ENCODE measurements at regions not wholly inside any gene's neighbourhood (a gene's known extent, or its start where the extent isn't known, plus 50 kb on each side); places are given as distances from the start of the nearest gene placed in this dataset.

DNA sequence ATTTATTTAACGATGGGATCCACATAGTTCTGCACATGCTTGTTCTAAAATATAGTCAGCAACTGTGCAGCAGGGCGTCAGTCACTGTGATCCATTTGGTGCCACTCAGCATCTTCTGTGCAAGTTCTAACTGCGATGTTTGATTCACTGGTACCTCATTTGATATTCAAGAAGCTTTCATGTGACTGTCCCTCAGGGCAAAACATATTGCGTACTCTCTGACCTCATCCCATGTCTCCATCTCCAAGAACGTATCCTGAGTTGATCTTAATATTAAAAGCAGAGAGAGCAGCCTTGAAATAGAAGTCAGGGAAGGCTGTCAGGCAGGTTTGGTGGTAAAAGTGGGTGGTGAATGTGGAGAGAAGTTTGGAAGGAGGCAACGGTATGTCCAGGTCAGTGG is 116.5 kb upstream of the ATP10B start:
- Histone ChIP-seq H3K4ac (ENCODE audit: low read length) (no peak overlapping the region), H4K8ac (ENCODE audit: low read depth, low read length) (no peak overlapping the region), H2BK12ac (ENCODE audit: low read length) (no peak overlapping the region), H3K4me2 (ENCODE audit: insufficient read depth, low read length, poor library complexity, severe bottlenecking) (no peak overlapping the region), H3K23ac (ENCODE audit: low read depth, low read length, poor library complexity) (no peak overlapping the region), H2BK120ac (ENCODE audit: low read depth, low read length) (no peak overlapping the region), H3K4me3 (ENCODE audit: low read length in 2 of 2) (no peak overlapping the region), H4K91ac (ENCODE audit: low read depth, low read length, poor library complexity) (no peak overlapping the region), H3K14ac (ENCODE audit: low read length) (no peak overlapping the region), H3K27me3 (ENCODE audit: control insufficient read depth in 3 of 3, insufficient read depth in 3 of 3, low read depth in 1 of 3, low read length in 3 of 3) (no peaks in the 10 kb centered on the region), H3K4me1 (ENCODE audit: control insufficient read depth in 2 of 2, insufficient read depth in 1 of 2, low read depth in 1 of 2, low read length in 2 of 2) (no peaks in the 10 kb centered on the region), H3K79me1 (ENCODE audit: low read depth, low read length) (no peaks in the 10 kb centered on the region), H2AK5ac (ENCODE audit: low read depth, low read length) (no peak overlapping the region), H3K9me3 (replicated peaks in 1 of 2; ENCODE audit: control insufficient read depth in 2 of 2, insufficient read depth in 1 of 2, low read depth in 1 of 2, low read length in 2 of 2) (no peaks in the 10 kb centered on the region), H3K36me3 (replicated peaks in 1 of 2; ENCODE audit: control insufficient read depth in 2 of 2, insufficient read depth in 2 of 2, low read length in 2 of 2) (no peaks in the 10 kb centered on the region), H3K9ac (ENCODE audit: low read depth, low read length, poor library complexity) (no peak overlapping the region), H3K27ac (replicated peaks; ENCODE audit: low read length) (no peak overlapping the region), H2BK15ac (ENCODE audit: low read length) (no peak overlapping the region), H3K18ac (ENCODE audit: low read length) (no peak overlapping the region), H2AFZ (ENCODE audit: low read length) (no peak overlapping the region), H2BK5ac (ENCODE audit: low read length) (no peak overlapping the region)
- DNase-seq (ENCODE audit: low spot score), result no peak
- no CpG with 5 or more reads among the region's 6 CpGs for WGBS, 2 donors (ENCODE audit: extremely low coverage in 2 of 2, insufficient read length in 2 of 2, insufficient replicate concordance in 1 of 2)

DNA sequence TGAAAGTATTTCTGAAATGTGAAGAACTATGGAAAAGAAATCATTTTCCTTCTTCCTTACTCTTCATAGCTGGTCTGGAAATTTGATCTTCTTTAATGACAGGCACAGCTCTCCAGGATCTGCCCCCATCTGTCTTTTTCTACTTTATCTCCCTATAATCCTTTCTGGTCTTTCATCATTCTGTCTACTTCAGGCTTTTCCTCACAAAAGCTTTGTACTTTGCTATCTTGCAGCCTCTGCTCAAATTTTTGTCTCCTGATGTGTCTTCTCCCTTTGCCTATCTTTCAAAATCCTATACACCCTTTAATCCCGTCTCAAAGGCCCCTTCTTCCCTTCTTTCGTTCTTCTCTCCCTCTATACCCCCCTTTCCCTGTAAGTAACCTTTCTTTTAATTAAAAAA is 114.9 kb upstream of the ATP10B start:
- H2BK12ac ChIP-seq (ENCODE audit: low read length), result no peak overlapping the region
- H3K36me3 ChIP-seq (replicated peaks in 1 of 2; ENCODE audit: control insufficient read depth in 2 of 2, insufficient read depth in 2 of 2, low read length in 2 of 2), result no peaks in the 10 kb centered on the region
- no peak for DNase-seq (ENCODE audit: low spot score)
- no peak overlapping the region for H2BK120ac ChIP-seq (ENCODE audit: low read depth, low read length)
- H3K4me2 ChIP-seq (ENCODE audit: insufficient read depth, low read length, poor library complexity, severe bottlenecking), result no peak overlapping the region
- no peak overlapping the region for H2AFZ ChIP-seq (ENCODE audit: low read length)
- no peaks in the 10 kb centered on the region for H3K4me1 ChIP-seq (ENCODE audit: control insufficient read depth in 2 of 2, insufficient read depth in 1 of 2, low read depth in 1 of 2, low read length in 2 of 2)
- H3K18ac ChIP-seq (ENCODE audit: low read length), result no peak overlapping the region
- no peaks in the 10 kb centered on the region for H3K9me3 ChIP-seq (replicated peaks in 1 of 2; ENCODE audit: control insufficient read depth in 2 of 2, insufficient read depth in 1 of 2, low read depth in 1 of 2, low read length in 2 of 2)
- no peak overlapping the region for H2BK5ac ChIP-seq (ENCODE audit: low read length)
- no peak overlapping the region for H3K4ac ChIP-seq (ENCODE audit: low read length)
- no peak overlapping the region for H3K23ac ChIP-seq (ENCODE audit: low read depth, low read length, poor library complexity)
- WGBS, 2 donors (ENCODE audit: extremely low coverage in 2 of 2, insufficient read length in 2 of 2, insufficient replicate concordance in 1 of 2), result 100% methylated on average over 1 of the region's 2 CpGs; no CpG with 5 or more reads in 1 of the 2 donors
- H3K14ac ChIP-seq (ENCODE audit: low read length), result no peak overlapping the region
- no peak overlapping the region for H4K8ac ChIP-seq (ENCODE audit: low read depth, low read length)
- no peak overlapping the region for H2BK15ac ChIP-seq (ENCODE audit: low read length)
- no peaks in the 10 kb centered on the region for H3K27me3 ChIP-seq (ENCODE audit: control insufficient read depth in 3 of 3, insufficient read depth in 3 of 3, low read depth in 1 of 3, low read length in 3 of 3)
- H3K4me3 ChIP-seq (ENCODE audit: low read length in 2 of 2), result no peak overlapping the region
- H4K91ac ChIP-seq (ENCODE audit: low read depth, low read length, poor library complexity), result no peak overlapping the region
- H2AK5ac ChIP-seq (ENCODE audit: low read depth, low read length), result no peak overlapping the region
- H3K79me1 ChIP-seq (ENCODE audit: low read depth, low read length), result no peaks in the 10 kb centered on the region
- H3K9ac ChIP-seq (ENCODE audit: low read depth, low read length, poor library complexity), result no peak overlapping the region
- H3K27ac ChIP-seq (replicated peaks; ENCODE audit: low read length), result no peak overlapping the region

DNA sequence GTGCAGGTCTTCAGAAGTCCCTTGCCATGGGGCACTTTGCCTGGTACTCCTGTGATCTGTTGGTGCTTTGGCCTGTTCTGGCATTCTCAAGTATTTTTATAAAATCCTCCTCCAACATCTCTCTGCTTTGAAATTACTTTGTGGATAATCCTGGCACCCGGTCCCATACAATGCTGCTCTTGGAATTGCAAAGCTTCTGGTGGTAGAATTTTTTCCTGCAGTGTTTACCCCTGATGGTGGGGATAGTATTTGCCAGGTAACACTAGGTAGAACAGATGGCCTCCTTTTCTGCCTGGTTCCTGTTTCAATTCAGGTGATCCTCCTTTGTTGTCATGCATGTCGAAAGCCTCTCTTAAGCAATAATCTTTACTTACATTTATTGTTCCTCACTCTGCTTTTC is 109.8 kb upstream of the ATP10B start:
- H3K23ac ChIP-seq (ENCODE audit: low read depth, low read length, poor library complexity), result no peak overlapping the region
- H4K8ac ChIP-seq (ENCODE audit: low read depth, low read length), result no peak overlapping the region
- H3K4me1 ChIP-seq (ENCODE audit: control insufficient read depth in 2 of 2, insufficient read depth in 1 of 2, low read depth in 1 of 2, low read length in 2 of 2), result no peaks in the 10 kb centered on the region
- no peaks in the 10 kb centered on the region for H3K9me3 ChIP-seq (replicated peaks in 1 of 2; ENCODE audit: control insufficient read depth in 2 of 2, insufficient read depth in 1 of 2, low read depth in 1 of 2, low read length in 2 of 2)
- no peak overlapping the region for H2BK15ac ChIP-seq (ENCODE audit: low read length)
- no peak overlapping the region for H2BK12ac ChIP-seq (ENCODE audit: low read length)
- WGBS, 2 donors (ENCODE audit: extremely low coverage in 2 of 2, insufficient read length in 2 of 2, insufficient replicate concordance in 1 of 2), result no CpG with 5 or more reads among the region's 2 CpGs
- no peaks in the 10 kb centered on the region for H3K27me3 ChIP-seq (ENCODE audit: control insufficient read depth in 3 of 3, insufficient read depth in 3 of 3, low read depth in 1 of 3, low read length in 3 of 3)
- H3K36me3 ChIP-seq (replicated peaks in 1 of 2; ENCODE audit: control insufficient read depth in 2 of 2, insufficient read depth in 2 of 2, low read length in 2 of 2), result no peaks in the 10 kb centered on the region
- no peak overlapping the region for H4K91ac ChIP-seq (ENCODE audit: low read depth, low read length, poor library complexity)
- no peak for DNase-seq (ENCODE audit: low spot score)
- H3K79me1 ChIP-seq (ENCODE audit: low read depth, low read length), result no peaks in the 10 kb centered on the region
- no peak overlapping the region for H2BK120ac ChIP-seq (ENCODE audit: low read depth, low read length)
- H3K4ac ChIP-seq (ENCODE audit: low read length), result no peak overlapping the region
- H3K4me3 ChIP-seq (ENCODE audit: low read length in 2 of 2), result no peak overlapping the region
- no peak overlapping the region for H3K18ac ChIP-seq (ENCODE audit: low read length)
- H2AFZ ChIP-seq (ENCODE audit: low read length), result no peak overlapping the region
- no peak overlapping the region for H3K4me2 ChIP-seq (ENCODE audit: insufficient read depth, low read length, poor library complexity, severe bottlenecking)
- no peak overlapping the region for H3K14ac ChIP-seq (ENCODE audit: low read length)
- H2BK5ac ChIP-seq (ENCODE audit: low read length), result no peak overlapping the region
- no peak overlapping the region for H2AK5ac ChIP-seq (ENCODE audit: low read depth, low read length)
- H3K9ac ChIP-seq (ENCODE audit: low read depth, low read length, poor library complexity), result no peak overlapping the region
- H3K27ac ChIP-seq (replicated peaks; ENCODE audit: low read length), result no peak overlapping the region

DNA sequence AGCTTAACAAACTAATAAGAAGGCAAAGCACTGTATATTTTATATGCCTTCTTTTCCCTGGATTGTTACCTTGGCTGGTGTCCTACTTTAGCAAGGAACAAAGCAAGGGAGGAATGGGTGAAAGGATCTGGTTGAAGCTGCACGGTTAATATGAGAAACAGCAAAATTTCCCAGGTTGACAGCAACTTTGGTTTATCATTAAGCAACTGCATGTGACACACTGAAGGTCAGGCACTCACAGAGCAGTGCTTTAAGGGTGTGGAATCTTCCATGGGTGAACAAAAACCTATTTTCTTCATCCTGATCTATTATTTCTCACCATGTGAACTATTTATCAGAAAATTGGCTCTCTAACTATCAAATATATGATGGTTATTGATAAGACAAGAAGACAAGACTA is 109.0 kb upstream of the ATP10B start:
- Histone ChIP-seq H3K9ac (ENCODE audit: low read depth, low read length, poor library complexity) (no peak overlapping the region), H3K23ac (ENCODE audit: low read depth, low read length, poor library complexity) (no peak overlapping the region), H3K18ac (ENCODE audit: low read length) (no peak overlapping the region), H4K91ac (ENCODE audit: low read depth, low read length, poor library complexity) (no peak overlapping the region), H3K36me3 (replicated peaks in 1 of 2; ENCODE audit: control insufficient read depth in 2 of 2, insufficient read depth in 2 of 2, low read length in 2 of 2) (no peaks in the 10 kb centered on the region), H2BK120ac (ENCODE audit: low read depth, low read length) (no peak overlapping the region), H2BK5ac (ENCODE audit: low read length) (no peak overlapping the region), H3K9me3 (replicated peaks in 1 of 2; ENCODE audit: control insufficient read depth in 2 of 2, insufficient read depth in 1 of 2, low read depth in 1 of 2, low read length in 2 of 2) (no peaks in the 10 kb centered on the region), H3K4me3 (ENCODE audit: low read length in 2 of 2) (no peak overlapping the region), H3K4ac (ENCODE audit: low read length) (no peak overlapping the region), H3K79me1 (ENCODE audit: low read depth, low read length) (no peaks in the 10 kb centered on the region), H3K14ac (ENCODE audit: low read length) (no peak overlapping the region), H2BK15ac (ENCODE audit: low read length) (no peak overlapping the region), H2AK5ac (ENCODE audit: low read depth, low read length) (no peak overlapping the region), H3K27me3 (ENCODE audit: control insufficient read depth in 3 of 3, insufficient read depth in 3 of 3, low read depth in 1 of 3, low read length in 3 of 3) (no peaks in the 10 kb centered on the region), H2BK12ac (ENCODE audit: low read length) (no peak overlapping the region), H3K4me1 (ENCODE audit: control insufficient read depth in 2 of 2, insufficient read depth in 1 of 2, low read depth in 1 of 2, low read length in 2 of 2) (no peaks in the 10 kb centered on the region), H3K4me2 (ENCODE audit: insufficient read depth, low read length, poor library complexity, severe bottlenecking) (no peak overlapping the region), H3K27ac (replicated peaks; ENCODE audit: low read length) (no peak overlapping the region), H2AFZ (ENCODE audit: low read length) (no peak overlapping the region), H4K8ac (ENCODE audit: low read depth, low read length) (no peak overlapping the region)
- no CpG with 5 or more reads among the region's 1 CpG for WGBS, 2 donors (ENCODE audit: extremely low coverage in 2 of 2, insufficient read length in 2 of 2, insufficient replicate concordance in 1 of 2)
- DNase-seq (ENCODE audit: low spot score), result no peak
